HUES48 (cell line): ENCODE measurements at regions not wholly inside any gene's neighbourhood (a gene's known extent, or its start where the extent isn't known, plus 50 kb on each side); places are given as distances from the start of the nearest gene placed in this dataset.

Experiments
- H3K27ac ChIP-seq: one replicate; pipeline ENCODE4 v1.7.0; 2013; ENCODE audit warnings: low read depth, low read length, inconsistent platforms
- H3K27me3 ChIP-seq: 2 replicates; pipeline ENCODE4 v1.6.1; 2013; ENCODE audit warnings: mild to moderate bottlenecking, low read length; ENCODE audit not compliant: control insufficient read depth, insufficient read depth
- H3K36me3 ChIP-seq: 2 replicates; pipeline ENCODE4 v1.6.1; 2013; ENCODE audit warnings: low read length; ENCODE audit not compliant: control insufficient read depth, insufficient read depth
- H3K4me1 ChIP-seq: 2 replicates; pipeline ENCODE4 v1.6.1; 2013; ENCODE audit warnings: mild to moderate bottlenecking, low read length; ENCODE audit not compliant: control insufficient read depth, insufficient read depth
- H3K4me3 ChIP-seq: 2 replicates; pipeline ENCODE4 v1.5.1; 2013; ENCODE audit warnings: mild to moderate bottlenecking, low read depth, low read length
- H3K9ac ChIP-seq: 2 replicates; pipeline ENCODE4 v1.6.1; 2013; ENCODE audit warnings: mild to moderate bottlenecking, low read depth, low read length, moderate library complexity
- H3K9me3 ChIP-seq: 2 replicates; pipeline ENCODE4 v1.6.1; 2013; ENCODE audit warnings: low read length; ENCODE audit not compliant: control insufficient read depth, insufficient read depth

DNA sequence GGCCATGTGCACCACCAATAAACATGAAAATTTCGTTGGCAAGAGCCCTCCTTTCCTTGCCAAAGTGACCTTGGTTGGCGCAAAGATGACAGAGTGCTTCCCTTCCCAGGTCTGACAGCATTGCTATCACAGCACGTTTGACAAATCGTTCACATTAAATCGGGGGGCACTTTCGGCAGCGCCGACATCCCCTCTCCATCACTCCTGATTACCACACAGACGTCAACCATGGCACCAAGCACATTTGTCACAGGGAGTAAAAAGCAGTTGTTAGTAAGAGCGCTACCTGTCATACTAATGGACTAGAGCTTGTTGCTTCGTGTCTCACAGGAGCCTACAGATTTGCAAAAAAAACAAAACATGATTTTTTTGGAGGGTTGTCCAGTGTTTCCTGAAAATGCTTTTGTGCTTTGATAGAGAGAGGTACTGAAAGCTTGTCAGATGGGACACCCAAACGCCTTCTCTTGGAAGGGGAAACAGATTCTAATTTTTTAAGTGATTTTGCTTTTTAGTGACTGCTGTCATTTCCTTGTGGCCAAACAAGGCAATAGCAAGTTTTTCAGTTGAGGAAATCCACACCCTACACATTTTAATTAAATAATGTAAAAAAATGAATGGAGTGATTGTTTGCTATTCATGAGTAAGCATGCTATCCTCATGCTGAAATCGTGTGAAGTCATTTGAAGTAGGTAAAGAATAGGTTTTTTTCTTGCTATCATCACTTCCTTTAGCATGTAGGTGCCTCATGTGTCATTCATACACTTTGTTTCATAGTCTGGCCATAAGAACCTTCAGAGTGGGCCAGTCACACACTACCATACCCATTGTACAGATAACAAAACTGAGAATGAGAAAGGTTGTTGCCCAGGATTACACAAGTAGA, 682.8 kb upstream of the WWC1 start:
- Histone ChIP-seq H3K36me3 (no peaks in the 10 kb centered on the region), H3K9me3 (no peaks in the 10 kb centered on the region), H3K27ac (no peak overlapping the region), H3K4me1 (no peaks in the 10 kb centered on the region), H3K27me3 (no peaks in the 10 kb centered on the region), H3K4me3 (no peak overlapping the region), H3K9ac (no peak overlapping the region)

GRCh38 chr5:167614294-167615021, 677.0 kb upstream of the WWC1 start:
- no peaks in the 10 kb centered on the region for H3K9me3 ChIP-seq
- no peaks in the 10 kb centered on the region for H3K36me3 ChIP-seq
- no peaks in the 10 kb centered on the region for H3K27me3 ChIP-seq
- no peak overlapping the region for H3K4me3 ChIP-seq
- no peak overlapping the region for H3K9ac ChIP-seq
- H3K27ac ChIP-seq = no peak overlapping the region
- peaks cover 4% of the 10 kb centered on the region; the same call in 1 of the 2 replicates for H3K4me1 ChIP-seq

DNA sequence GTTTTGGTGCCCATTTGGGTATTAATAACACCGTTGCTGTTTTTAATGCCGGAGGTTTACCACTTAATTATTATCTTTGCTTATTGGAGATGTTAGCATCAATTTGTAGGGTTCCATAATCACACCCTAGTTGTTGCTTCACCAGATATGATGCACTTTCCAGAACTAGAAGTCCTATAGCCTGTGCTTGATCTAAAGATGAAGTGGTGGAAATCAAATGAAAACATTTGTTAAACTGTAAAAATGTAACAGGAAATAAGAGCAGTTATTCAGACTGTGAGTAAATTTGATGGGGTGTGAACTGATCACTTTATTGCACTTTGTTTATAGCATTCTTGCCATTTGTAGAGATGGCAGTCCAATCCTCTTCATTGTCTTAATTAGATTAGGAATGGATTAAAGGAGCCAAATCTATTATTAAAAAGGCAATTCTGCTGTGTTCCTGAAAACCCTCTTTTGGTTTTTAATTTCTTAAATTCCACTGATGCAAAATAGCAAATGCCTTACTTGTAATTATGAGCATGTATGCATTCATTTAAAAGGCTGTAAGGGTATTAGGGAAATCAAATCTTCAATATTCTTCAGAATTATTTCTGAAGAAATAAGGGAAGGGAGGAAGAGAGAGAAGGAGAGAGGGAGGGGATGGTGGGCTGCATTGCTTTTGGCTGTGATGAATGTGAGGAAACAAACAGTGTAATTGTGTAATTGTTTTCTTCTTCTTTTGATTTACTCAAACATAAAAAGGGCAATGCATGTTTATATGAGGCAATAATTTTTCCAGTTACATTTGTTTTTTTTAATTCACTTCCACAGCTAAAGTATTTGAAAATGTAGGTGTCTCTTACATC, 675.2 kb upstream of the WWC1 start:
- H3K9me3 ChIP-seq = no peaks in the 10 kb centered on the region
- H3K9ac ChIP-seq = no peak overlapping the region
- peaks cover 7% of the 10 kb centered on the region; the same call in 1 of the 2 replicates for H3K4me1 ChIP-seq
- H3K36me3 ChIP-seq = no peaks in the 10 kb centered on the region
- H3K27ac ChIP-seq = no peak overlapping the region
- H3K4me3 ChIP-seq = no peak overlapping the region
- no peaks in the 10 kb centered on the region for H3K27me3 ChIP-seq

- H3K27me3 ChIP-seq = no peaks in the 10 kb centered on the region
- no peaks in the 10 kb centered on the region for H3K9me3 ChIP-seq
- H3K36me3 ChIP-seq = no peaks in the 10 kb centered on the region
- no peak overlapping the region for H3K9ac ChIP-seq
- H3K4me1 ChIP-seq = peaks cover 3% of the 10 kb centered on the region; the same call in 1 of the 2 replicates
- no peak overlapping the region for H3K27ac ChIP-seq
- no peak overlapping the region for H3K4me3 ChIP-seq
Observed at GRCh38 chr5:167623354-167623753, 668.1 kb upstream of the WWC1 start.

- Histone ChIP-seq H3K27me3 (no peaks in the 10 kb centered on the region), H3K4me1 (peaks cover 3% of the 10 kb centered on the region; the same call in 1 of the 2 replicates)
Observed at GRCh38 chr5:167624053-167624452, 667.4 kb upstream of the WWC1 start.

DNA sequence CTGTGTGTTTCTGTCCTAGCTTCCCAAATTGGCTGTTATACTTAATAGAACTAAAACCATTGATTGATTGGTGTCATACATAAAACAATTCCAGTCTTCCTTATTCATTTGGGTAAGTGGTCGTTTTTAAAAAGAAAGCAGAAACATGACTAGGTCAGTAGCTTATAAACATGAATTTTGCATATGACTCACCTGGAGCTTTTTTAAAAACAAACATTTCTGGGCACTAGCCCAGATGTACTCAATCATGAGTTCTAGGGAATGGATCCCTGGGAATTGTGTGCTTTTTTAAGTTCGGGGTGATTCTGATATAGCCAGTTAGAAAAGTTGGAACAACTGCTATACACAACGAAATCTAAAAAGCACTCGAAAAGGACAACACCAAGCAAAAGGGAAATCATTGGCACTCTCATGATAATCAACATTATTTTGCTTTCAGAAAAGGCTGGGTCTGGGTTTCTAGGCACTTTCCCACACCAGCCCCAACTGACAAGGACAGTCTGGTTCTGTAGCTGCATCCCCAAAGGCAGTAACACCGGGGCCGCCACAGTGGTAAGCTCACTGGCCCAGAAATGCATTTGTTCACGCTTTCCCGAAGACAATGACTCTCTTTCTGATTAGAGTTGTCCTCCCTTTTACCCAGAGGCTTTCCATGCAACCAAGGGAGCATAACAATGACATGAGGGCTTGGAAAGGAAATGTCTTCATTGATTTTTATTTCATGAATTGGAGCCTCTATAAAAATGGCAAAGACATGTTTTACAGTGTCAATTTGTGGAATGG, 664.9 kb upstream of the WWC1 start:
- Histone ChIP-seq H3K9me3 (no peaks in the 10 kb centered on the region), H3K4me1 (no peaks in the 10 kb centered on the region), H3K27ac (no peak overlapping the region), H3K27me3 (no peaks in the 10 kb centered on the region), H3K4me3 (no peak overlapping the region), H3K36me3 (no peaks in the 10 kb centered on the region), H3K9ac (no peak overlapping the region)

More at GRCh38 chr5:167624053-167624452, 667.4 kb upstream of the WWC1 start:
- no peak overlapping the region for H3K4me3 ChIP-seq
- no peaks in the 10 kb centered on the region for H3K36me3 ChIP-seq
- no peak overlapping the region for H3K27ac ChIP-seq
- no peaks in the 10 kb centered on the region for H3K9me3 ChIP-seq
- no peak overlapping the region for H3K9ac ChIP-seq

GRCh38 chr5:167629634-167630033, 661.8 kb upstream of the WWC1 start:
- Histone ChIP-seq H3K9ac (no peak overlapping the region), H3K27me3 (no peaks in the 10 kb centered on the region), H3K36me3 (no peaks in the 10 kb centered on the region), H3K27ac (no peak overlapping the region), H3K9me3 (no peaks in the 10 kb centered on the region), H3K4me3 (no peak overlapping the region), H3K4me1 (peaks cover 2% of the 10 kb centered on the region; the same call in 1 of the 2 replicates)

DNA sequence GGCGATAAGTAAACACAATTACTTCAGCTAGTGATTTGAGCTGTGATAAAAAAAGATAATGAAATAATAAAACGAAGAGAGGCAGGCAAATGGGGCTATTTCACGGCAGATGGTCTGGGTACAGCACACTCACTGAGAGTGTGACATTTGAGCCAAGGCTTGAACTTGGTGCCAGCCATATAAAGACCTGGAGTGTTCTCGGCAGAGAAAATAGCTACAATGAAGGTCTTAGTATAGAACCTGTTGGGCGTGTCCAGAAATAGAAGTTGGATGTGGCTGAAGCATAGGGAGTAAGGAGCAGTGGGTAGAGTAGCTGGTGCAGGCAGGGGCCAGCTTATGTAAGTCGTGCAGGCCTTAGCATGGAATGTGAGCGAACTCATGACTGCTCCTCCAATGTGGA, 660.3 kb upstream of the WWC1 start:
- no peaks in the 10 kb centered on the region for H3K9me3 ChIP-seq
- H3K27ac ChIP-seq = no peak overlapping the region
- H3K9ac ChIP-seq = no peak overlapping the region
- H3K27me3 ChIP-seq = no peaks in the 10 kb centered on the region
- no peaks in the 10 kb centered on the region for H3K36me3 ChIP-seq
- peaks cover 2% of the 10 kb centered on the region; the same call in 1 of the 2 replicates for H3K4me1 ChIP-seq
- no peak overlapping the region for H3K4me3 ChIP-seq

DNA sequence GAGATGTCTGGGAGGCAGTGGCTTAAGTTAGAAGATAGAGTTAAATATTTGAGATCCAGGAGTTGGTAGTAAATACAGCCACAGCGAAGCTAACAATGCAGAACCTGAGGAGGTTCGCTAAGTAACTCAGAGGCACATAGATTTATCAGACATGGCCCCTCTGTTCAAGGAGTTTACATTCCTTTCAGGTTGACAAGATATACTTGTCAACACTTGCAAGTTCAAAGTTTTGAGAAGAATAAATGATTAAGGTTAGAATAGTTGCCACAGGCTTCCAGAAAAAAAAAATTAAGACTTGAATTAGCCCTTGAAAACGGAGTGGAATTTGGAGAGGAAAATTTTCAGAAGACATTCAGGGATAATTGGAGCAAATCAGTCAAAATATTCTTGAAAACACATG, 658.3 kb upstream of the WWC1 start:
- Histone ChIP-seq H3K27ac (no peak overlapping the region), H3K9ac (no peak overlapping the region), H3K27me3 (no peaks in the 10 kb centered on the region), H3K36me3 (no peaks in the 10 kb centered on the region), H3K4me3 (no peak overlapping the region), H3K9me3 (no peaks in the 10 kb centered on the region), H3K4me1 (peaks cover 2% of the 10 kb centered on the region; the same call in 1 of the 2 replicates)

- H3K4me1 ChIP-seq = peaks cover 2% of the 10 kb centered on the region; the same call in 1 of the 2 replicates
- no peak overlapping the region for H3K9ac ChIP-seq
- H3K9me3 ChIP-seq = no peaks in the 10 kb centered on the region
- H3K27me3 ChIP-seq = no peaks in the 10 kb centered on the region
- no peaks in the 10 kb centered on the region for H3K36me3 ChIP-seq
- H3K27ac ChIP-seq = no peak overlapping the region
- H3K4me3 ChIP-seq = no peak overlapping the region
Observed at GRCh38 chr5:167633931-167634341, 657.5 kb upstream of the WWC1 start.
